Mucosa of descending colon (tissue), 3 donors: ENCODE measurements at regions not wholly inside any gene's neighbourhood (a gene's known extent, or its start where the extent isn't known, plus 50 kb on each side); places are given as distances from the start of the nearest gene placed in this dataset.

ENCODE experiments used
- ATAC-seq: fragments of 200-7000 bp; cut with Tn5 transposase; one replicate; pipeline ENCODE4 v1.9.1; 2020; ENCODE audit warnings: mild to moderate bottlenecking, moderate library complexity
- DNase-seq, 3 donors: peaks; one replicate each; pipeline ENCODE4 v3.0.0-alpha.2; 2020
- H3K36me3 ChIP-seq: fragments of 200-600 bp; one replicate; pipeline ENCODE4 v1.8.0; 2021; ENCODE audit warnings: low read depth, mild to moderate bottlenecking
- H3K4me1 ChIP-seq: fragments of 200-600 bp; one replicate; pipeline ENCODE4 v1.8.0; 2021; ENCODE audit warnings: low read depth, mild to moderate bottlenecking
- H3K4me3 ChIP-seq: fragments of 200-600 bp; one replicate; pipeline ENCODE4 v1.8.0; 2021; ENCODE audit warnings: mild to moderate bottlenecking
- H3K9me3 ChIP-seq: fragments of 200-600 bp; one replicate; pipeline ENCODE4 v1.8.0; 2021; ENCODE audit warnings: mild to moderate bottlenecking
- CTCF ChIP-seq: fragments of 200-600 bp; IDR thresholded peaks from one replicate; pipeline ENCODE4 v1.8.0; 2022; ENCODE audit warnings: antibody characterized with exemption, mild to moderate bottlenecking
- intact Hi-C, 2 donors: fragments of 100-400 bp; cut with DNase I in 1 of 2; cut with micrococcal nuclease in 1 of 2; formaldehyde crosslinking; loops; one replicate each; pipeline versions ENCODE4 v1.11.0 to v1.11.1; 2022; cut with DNase I, micrococcal nuclease
- donor health status: DM: no; HTN: no; CAD: no; lungs with moderate emphysema.
- donor health status: DM: no; HTN: no; CAD: no.
- donor health status: DM: no; HTN: yes; CAD: no.

DNA sequence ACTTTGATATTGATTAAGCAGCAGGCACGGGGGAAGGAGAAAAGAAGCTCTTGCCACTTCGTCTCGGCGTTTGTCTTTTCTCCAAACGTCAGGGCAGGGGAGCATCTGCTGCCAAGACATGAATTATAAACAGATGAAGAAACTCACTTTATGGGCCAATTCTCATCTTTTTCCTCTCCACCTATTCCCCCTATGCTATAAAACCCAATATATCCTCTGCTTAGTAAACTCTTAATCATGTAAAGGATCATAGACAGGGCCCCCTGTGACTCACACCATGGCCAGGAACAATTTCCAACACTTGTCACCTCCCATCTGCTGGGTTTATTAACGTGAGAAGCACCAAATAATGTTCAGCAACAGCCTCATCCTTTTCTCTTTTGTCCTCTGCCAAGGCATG lies 1092.1 kb upstream of the TMEM132C start:
- no peak for TF ChIP-seq CTCF
- Histone ChIP-seq H3K36me3 (no peaks in the 10 kb centered on the region), H3K4me1 (no peaks in the 10 kb centered on the region), H3K9me3 (peaks cover 17% of the 10 kb centered on the region), H3K4me3 (no peak overlapping the region)
- no peak for ATAC-seq
- no peak for DNase-seq
- intact Hi-C loops: no loop called here

DNA sequence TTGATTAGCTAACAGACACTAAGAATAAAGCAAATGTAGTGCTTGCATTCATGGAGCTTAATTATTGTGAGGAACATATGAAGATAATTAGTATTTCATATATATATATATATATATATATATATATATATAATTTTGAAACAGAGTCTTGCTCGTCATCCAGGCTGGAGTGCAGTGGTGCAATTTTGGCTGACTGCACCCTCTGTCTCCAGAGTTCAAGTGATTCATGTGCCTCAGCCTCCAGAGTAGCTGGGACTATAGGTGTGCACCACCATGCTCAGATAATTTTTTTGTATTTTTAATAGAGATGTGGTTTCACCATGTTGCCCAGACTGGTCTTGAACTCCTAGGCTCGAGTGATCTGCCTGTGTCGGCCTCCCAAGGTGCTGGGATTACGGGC lies 1091.6 kb upstream of the TMEM132C start:
- no peaks in the 10 kb centered on the region for H3K36me3 ChIP-seq
- no peak for ATAC-seq
- no peaks in the 10 kb centered on the region for H3K4me1 ChIP-seq
- peaks cover 17% of the 10 kb centered on the region for H3K9me3 ChIP-seq
- no peak for DNase-seq
- intact Hi-C loops: no loop called here
- no peak overlapping the region for H3K4me3 ChIP-seq
- no peak for TF ChIP-seq CTCF

DNA sequence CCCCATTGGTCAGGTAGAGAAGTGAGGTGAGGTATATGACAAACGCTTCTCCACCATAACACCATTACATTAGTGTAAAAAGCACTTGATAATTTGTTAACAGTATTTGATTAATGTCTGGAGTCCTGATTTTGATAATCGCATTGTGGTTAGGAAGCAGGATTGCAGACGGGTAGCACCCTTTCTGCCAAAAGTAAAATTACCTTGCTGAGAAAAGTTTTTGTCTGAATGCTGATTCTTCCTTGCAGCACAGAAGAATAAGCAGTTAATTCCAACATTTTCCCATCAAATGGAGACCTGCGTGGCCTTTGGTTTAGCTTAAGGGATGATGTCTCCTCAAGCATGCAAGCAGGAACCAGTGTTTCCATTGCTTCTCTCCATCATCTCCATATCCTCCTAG lies 1090.2 kb upstream of the TMEM132C start:
- Histone ChIP-seq H3K4me1 (no peaks in the 10 kb centered on the region), H3K9me3 (peaks cover 17% of the 10 kb centered on the region), H3K4me3 (no peak overlapping the region), H3K36me3 (no peaks in the 10 kb centered on the region)
- ATAC-seq (no peak), DNase-seq (no peak)
- no peak for TF ChIP-seq CTCF
- intact Hi-C loops: no loop called here

GRCh38 chr12:127178052-127178451 lies 1088.9 kb upstream of the TMEM132C start:
- intact Hi-C loops: no loop called here
- ATAC-seq (no peak), DNase-seq (no peak)
- no peak for TF ChIP-seq CTCF
- Histone ChIP-seq H3K36me3 (no peaks in the 10 kb centered on the region), H3K4me1 (no peaks in the 10 kb centered on the region), H3K4me3 (no peak overlapping the region), H3K9me3 (peaks cover 17% of the 10 kb centered on the region)

GRCh38 chr12:127178463-127178862 lies 1088.5 kb upstream of the TMEM132C start:
- intact Hi-C loops: no loop called here
- Histone ChIP-seq H3K36me3 (no peaks in the 10 kb centered on the region), H3K9me3 (peaks cover 17% of the 10 kb centered on the region), H3K4me1 (no peaks in the 10 kb centered on the region), H3K4me3 (no peak overlapping the region)
- no peak for ATAC-seq
- no peak for DNase-seq
- no peak for TF ChIP-seq CTCF

DNA sequence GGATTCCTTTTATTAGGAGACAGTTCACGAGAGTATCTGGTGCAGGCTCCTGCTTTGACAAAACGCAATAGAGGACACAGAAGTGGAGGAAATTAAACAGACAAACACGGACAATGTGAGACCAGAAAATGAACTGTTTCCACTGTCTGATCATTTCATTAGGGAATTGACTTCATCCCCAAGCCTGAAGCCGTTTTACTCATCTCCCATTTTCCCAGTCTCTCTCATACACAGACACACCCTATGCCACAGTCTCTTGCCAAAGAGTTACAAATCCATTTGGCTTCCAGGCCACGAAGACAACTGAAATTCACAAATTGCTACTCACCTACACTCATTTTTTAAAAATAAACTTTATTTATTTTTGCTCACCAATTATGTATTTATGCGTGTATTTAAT lies 1087.8 kb upstream of the TMEM132C start:
- Histone ChIP-seq H3K4me3 (no peak overlapping the region), H3K36me3 (no peaks in the 10 kb centered on the region), H3K4me1 (no peaks in the 10 kb centered on the region), H3K9me3 (peaks cover 17% of the 10 kb centered on the region)
- no peak for TF ChIP-seq CTCF
- intact Hi-C loops: no loop called here
- DNase-seq (no peak), ATAC-seq (no peak)
